KMS-11 (cell line): ENCODE measurements at regions not wholly inside any gene's neighbourhood (a gene's known extent, or its start where the extent isn't known, plus 50 kb on each side); places are given as distances from the start of the nearest gene placed in this dataset.
A peak's percentile ranks its signal among the peaks of the same experiment; 100 is the strongest.

ENCODE experiments used
- H2AFZ ChIP-seq: fragments of 200-600 bp; sonication (generic); 2 replicates; pipeline ENCODE4 v1.6.1; 2016; ENCODE audit warnings: antibody characterized with exemption, mixed run types, low read depth
- H3K27ac ChIP-seq: fragments of 200-600 bp; sonication (generic); 2 replicates; pipeline ENCODE4 v1.6.1; 2016; ENCODE audit warnings: mild to moderate bottlenecking, mixed run types
- H3K27me3 ChIP-seq: fragments of 200-600 bp; sonication (generic); 2 replicates; pipeline ENCODE4 v1.6.1; 2017; ENCODE audit warnings: mild to moderate bottlenecking, low read depth, mixed run types, moderate library complexity; ENCODE audit not compliant: insufficient read depth
- H3K36me3 ChIP-seq: fragments of 200-600 bp; sonication (generic); 2 replicates; pipeline ENCODE4 v1.6.1; 2017; ENCODE audit warnings: mild to moderate bottlenecking, mixed run types; ENCODE audit not compliant: insufficient read depth
- H3K4me1 ChIP-seq: fragments of 200-600 bp; sonication (generic); 2 replicates; pipeline ENCODE4 v1.6.1; 2016; ENCODE audit warnings: mild to moderate bottlenecking, low read depth, mixed run types; ENCODE audit not compliant: poor library complexity, severe bottlenecking
- H3K4me2 ChIP-seq: fragments of 200-600 bp; sonication (generic); 2 replicates; pipeline ENCODE4 v1.7.0; 2016; ENCODE audit warnings: mild to moderate bottlenecking, mixed run types
- H3K4me3 ChIP-seq: fragments of 200-600 bp; sonication (generic); IDR thresholded peaks from 2 replicates; pipeline ENCODE4 v1.6.1; 2017; ENCODE audit warnings: low read depth, low read length, mixed read lengths; ENCODE audit not compliant: insufficient read depth
- H3K79me2 ChIP-seq: fragments of 200-600 bp; sonication (generic); 2 replicates; pipeline ENCODE4 v1.6.1; 2016; ENCODE audit warnings: low read depth, mixed run types; ENCODE audit not compliant: insufficient read depth
- H3K9ac ChIP-seq: fragments of 200-600 bp; sonication (generic); 2 replicates; pipeline ENCODE4 v1.6.1; 2016; ENCODE audit warnings: mild to moderate bottlenecking, mixed run types
- H4K20me1 ChIP-seq: fragments of 200-600 bp; sonication (generic); 2 replicates; pipeline ENCODE4 v1.6.1; 2016; ENCODE audit warnings: mild to moderate bottlenecking, mixed run types; ENCODE audit not compliant: insufficient read depth
- CTCF ChIP-seq: fragments of 200-600 bp; sonication (generic); conservative IDR thresholded peaks from 2 replicates; pipeline ENCODE4 v1.6.1; 2017; ENCODE audit warnings: low read depth, mild to moderate bottlenecking, antibody characterized with exemption, low read length, moderate library complexity, mixed read lengths

DNA sequence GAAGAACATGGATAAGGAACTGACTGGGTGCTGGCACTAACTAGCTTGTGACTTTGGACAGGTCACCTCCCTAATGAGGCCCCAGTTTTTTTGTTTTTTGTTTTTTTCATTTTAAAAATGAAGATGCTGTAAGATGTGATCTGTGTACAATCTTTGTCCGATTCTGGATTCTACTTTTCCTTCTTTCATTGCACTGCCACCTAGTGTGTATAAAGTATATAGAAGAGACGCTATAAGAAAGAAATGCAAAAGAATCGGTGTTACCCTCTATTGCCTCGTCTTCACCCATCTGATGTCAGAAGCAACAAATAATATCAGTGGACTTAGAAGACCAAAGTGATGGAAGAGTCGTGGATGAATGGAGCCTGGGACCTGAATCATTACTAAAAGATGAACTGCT lies 58.6 kb upstream of the P2RY10 start:
- no peaks in the 10 kb centered on the region for H3K27me3 ChIP-seq
- TF ChIP-seq CTCF = peak; percentile 28; the same call in 1 of the 2 replicates
- no peaks in the 10 kb centered on the region for H3K79me2 ChIP-seq
- H3K9ac ChIP-seq = no peak overlapping the region
- no peaks in the 10 kb centered on the region for H4K20me1 ChIP-seq
- H3K4me2 ChIP-seq = no peak overlapping the region
- no peak overlapping the region for H2AFZ ChIP-seq
- H3K4me3 ChIP-seq = no peak overlapping the region
- no peaks in the 10 kb centered on the region for H3K36me3 ChIP-seq
- no peaks in the 10 kb centered on the region for H3K4me1 ChIP-seq
- H3K27ac ChIP-seq = no peak overlapping the region
